ENCODE measurements at regions not wholly inside any gene's neighbourhood (a gene's known extent, or its start where the extent isn't known, plus 50 kb on each side); places are given as distances from the start of the nearest gene placed in this dataset.
A peak's percentile ranks its signal among the peaks of the same experiment; 100 is the strongest.

- no peak for DNase-seq (ENCODE audit: low read depth)
These were observed 322.0 kb downstream of the RND3 start for GRCh38 chr2:150165442-150165841.

DNA sequence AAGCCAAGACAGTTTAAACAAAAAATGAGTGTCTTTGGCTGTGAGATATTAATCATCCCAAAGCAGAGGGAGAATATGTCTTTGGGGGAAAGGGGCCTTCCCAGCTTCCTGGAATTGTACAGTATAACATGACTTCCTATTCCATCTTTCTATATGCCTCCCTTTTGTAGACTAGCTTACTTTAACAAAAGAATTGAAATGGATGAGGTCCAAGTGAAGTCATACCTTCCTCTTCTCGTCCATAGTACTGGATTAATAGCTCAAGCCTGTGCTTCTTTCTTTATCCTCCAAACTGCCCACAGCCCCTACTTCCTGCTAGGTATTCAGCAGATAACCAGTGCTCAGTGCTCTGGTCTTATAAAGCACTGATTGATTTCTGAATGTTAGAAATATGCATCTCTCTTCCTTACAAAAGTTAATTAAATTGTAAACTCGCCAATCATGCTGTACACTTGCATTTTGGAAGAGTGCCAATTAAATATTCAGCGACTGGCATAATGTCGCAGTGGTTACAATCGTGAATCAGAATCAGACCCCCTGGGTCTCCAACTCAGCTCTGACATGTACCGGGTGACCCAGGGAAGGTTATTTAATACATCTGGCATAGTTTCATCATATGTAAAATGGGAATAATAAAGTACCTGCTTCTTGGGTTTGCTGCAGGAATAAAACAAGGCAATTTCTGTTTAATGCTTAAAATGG is 325.1 kb downstream of the RND3 start:
- peak; percentile 39 for DNase-seq (ENCODE audit: low read depth)

GRCh38 chr2:150160058-150160457 is 327.4 kb downstream of the RND3 start:
- DNase-seq (ENCODE audit: low read depth), result no peak

DNA sequence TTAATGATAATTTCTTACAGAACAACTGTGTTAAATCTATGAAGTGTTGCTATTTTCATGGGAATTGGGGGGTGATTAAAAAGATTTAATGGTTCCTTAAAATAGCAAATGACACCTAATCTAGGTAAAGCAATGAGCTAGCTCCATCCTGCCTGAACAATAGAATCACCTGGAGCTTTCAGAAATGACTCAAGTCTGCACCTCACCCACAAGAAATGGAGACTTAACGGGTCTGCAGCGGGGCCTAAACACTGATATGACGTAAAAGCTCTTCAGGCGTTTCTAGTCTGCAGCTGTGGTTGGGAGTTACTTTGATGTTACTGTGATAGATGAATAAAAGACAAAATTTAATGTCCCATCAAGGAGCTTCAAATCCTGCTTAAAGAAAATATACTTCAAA is 328.2 kb downstream of the RND3 start:
- DNase-seq (ENCODE audit: low read depth), result no peak

DNA sequence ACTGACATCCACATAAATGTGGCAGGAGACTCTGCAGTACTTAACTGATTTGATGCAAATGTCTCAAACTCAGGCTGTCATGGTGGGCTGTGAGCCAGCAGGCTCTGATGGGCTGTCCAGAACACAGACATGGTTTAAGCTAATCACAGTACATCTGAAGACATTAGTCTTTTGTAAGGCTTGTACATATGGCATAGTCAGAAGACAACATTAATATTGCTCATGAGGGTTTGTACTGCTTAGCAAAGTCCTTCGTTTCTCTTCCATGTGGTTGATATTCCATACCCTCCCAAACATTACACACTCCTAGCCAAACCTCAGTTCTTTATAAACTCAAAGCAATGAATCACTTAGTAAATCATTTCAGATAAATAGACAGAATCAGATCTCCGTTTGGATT is 330.6 kb downstream of the RND3 start:
- DNase-seq (ENCODE audit: low read depth), result no peak

GRCh38 chr2:150156415-150156814 is 331.1 kb downstream of the RND3 start:
- peak; percentile 49 for DNase-seq (ENCODE audit: low read depth)

GRCh38 chr2:150154308-150154797 is 333.1 kb downstream of the RND3 start:
- DNase-seq (ENCODE audit: low read depth), result no peak

DNA sequence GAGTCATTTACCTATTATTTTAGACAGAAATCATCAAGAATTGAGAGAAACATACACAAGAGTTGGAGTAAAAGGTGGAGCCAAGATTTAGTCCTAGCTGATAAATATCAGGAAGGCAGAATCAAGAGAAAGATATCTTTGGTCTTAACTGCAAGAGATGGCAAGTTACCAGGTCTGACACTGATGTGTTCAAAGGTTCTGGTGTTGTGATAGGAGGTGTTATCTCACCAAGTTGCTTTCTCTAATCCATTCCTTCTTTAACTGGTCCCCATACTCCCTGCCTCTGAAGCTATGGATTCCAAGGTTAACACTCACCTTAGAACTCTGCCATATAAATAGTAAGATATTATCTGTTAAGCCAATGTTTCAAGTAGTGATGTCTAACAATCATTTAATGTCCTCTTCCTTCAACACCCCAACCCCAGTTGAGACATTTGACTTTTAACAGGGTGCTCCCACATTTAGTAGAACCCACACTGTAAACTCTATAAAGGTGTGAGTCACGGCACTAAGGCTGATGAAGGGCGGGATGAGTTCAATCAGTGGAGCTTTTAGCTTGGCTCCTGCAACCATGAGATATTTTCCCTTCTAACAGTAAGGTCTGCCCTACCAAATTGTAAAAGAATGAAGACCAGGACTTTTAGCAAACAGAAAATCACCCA is 333.7 kb downstream of the RND3 start:
- DNase-seq (ENCODE audit: low read depth), result no peak

DNA sequence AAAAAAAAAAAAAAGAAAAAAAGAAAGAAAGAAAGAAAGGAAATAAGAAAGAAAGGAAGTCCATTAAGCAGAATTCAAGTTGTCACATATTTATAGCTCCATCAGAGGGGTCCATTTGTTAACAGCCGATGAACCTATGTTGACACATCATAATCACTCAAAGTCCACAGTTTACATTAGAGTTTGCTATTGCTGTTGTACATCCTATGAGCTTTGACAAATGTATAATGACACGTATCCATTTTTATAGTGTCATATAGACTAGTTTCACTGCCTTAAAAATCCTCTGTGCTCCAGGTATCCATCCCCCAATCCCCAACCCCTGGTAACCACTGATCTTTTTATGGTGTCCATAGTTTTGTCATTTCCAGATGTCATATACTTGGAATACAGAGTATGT is 335.2 kb downstream of the RND3 start:
- DNase-seq (ENCODE audit: low read depth), result no peak

GRCh38 chr2:150150144-150150543 is 337.3 kb downstream of the RND3 start:
- DNase-seq (ENCODE audit: low read depth), result no peak

DNA sequence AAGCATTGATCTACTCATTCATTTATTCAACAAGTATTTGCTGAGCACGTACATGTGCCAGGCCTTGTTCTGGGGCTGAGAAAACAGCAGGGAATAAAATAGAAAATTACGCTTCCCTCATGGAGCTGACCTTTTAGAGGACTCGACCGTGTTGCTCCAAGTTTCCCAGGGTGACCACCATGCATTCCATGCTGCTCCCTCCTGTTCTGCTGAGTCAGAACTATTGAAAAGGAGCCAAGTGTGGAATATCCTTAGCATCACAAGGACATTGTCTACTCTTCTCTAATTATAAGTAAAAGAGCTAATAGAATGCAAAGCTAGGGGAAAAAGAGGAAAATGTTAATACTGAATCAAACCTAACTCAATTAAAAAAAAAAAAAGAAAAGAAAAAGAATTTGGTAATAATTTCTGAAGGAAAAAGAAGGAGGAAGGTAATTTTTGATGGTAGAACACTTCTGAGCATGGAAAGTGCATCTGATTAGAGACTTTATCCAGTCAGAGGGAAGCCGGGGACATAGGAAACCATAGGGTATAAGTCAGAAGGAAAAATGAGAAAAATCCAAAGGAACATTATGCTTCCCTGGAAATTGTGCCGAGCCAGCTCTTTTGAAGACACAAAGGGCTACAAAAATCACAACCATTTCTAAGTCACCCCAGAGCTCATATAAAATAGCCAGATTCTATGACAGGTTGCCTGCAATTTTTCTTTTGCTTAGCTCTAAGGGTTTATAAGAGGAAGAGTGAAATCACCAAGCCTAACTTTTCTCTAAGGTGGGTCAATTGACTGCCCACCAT is 339.4 kb downstream of the RND3 start:
- DNase-seq (ENCODE audit: low read depth), result no peak

- no peak for DNase-seq (ENCODE audit: low read depth)
These were observed 340.6 kb downstream of the RND3 start for GRCh38 chr2:150146879-150147278.

DNA sequence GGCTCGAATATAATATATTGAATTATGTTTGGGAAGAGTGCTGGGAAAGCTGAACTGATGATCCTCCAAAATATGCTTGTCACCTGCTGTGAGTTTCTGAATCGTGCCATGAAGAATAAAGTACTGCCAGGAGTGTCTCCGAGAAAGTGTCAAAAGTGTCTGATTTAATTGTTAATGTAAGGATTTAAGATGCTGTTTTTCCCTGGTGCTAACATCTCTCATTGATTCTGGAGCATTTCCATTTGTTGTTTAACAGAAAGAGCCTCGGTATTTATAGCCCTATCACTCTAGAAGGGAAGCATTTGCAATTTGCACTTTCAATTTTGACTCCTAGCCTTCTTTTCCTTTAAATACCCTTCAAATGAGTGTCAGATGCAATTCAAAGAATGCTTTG is 342.2 kb downstream of the RND3 start:
- DNase-seq (ENCODE audit: low read depth), result no peak

DNA sequence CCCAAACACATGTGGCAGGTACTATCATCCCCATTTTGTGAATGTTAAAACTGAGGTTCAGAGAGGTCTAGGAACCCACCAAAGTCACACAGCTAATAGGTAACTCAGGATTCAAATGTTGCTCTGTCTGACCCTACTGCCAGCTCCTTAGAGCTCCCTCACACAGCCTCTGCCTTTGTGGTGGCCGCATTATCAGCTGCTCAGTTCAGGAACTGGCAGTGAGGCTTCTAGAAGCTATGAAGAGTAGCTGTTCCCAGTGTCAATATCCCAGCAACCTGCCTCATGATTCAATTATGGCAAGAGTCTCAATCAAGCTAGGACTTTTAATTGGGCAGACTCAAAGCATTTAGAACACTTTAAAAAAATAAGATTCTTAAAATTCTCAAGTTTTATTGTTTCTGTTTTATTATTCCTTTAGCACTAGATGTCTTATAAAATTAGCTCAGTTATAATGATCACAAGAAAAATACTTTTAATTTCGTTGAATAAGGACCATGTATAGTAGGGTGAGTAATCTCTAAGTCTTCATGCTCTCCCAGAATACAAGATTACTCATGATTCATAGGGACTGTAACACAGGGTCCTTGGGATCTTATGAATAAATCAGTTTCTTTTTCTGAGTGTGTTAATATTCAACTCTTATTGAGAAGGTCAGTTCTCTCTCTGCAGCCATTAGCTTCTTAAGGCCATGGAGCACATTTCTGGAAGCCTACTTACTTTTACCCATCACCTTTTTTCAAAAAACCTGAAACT is 342.7 kb downstream of the RND3 start:
- DNase-seq (ENCODE audit: low read depth), result no peak

DNA sequence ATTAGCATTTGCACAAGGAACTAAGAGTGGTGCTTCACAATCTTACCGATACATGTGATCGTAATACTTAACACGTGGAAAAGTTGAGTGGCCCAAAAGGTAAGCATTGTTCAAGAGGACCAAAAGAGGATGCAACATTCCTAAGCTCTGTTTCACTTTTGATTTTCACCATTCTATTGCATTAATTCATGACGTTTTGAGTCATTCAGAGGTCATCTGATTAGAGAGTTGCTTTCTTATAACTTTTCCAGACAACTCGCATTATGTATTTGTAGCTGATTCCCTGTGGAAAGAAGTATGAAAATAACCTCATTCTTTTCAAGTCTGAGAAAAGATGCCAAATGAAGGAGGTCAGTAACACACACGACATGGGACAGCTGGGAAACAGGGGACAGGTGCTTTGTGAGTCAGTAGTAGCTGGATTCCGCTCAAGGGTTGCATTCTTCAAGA is 344.4 kb downstream of the RND3 start:
- peak; percentile 63 for DNase-seq (ENCODE audit: low read depth)

DNA sequence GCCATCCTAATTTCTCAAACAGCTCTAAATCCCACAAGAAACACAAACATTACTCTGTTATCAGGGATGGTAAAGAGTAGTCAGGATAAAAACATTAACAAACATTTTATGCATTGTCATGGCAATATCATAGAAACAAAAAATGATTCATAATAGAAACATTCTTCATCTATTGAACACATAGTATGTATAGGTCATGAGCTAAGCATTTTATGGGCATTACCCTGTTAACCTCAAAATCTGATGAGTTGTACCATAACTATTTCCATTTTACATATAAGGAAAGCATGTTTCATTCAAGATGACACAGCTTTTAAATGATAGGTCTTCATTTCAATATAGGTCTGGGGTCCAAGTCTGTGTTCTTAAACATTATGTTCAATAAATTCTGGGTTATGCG is 344.9 kb downstream of the RND3 start:
- DNase-seq (ENCODE audit: low read depth), result peak; percentile 65

DNA sequence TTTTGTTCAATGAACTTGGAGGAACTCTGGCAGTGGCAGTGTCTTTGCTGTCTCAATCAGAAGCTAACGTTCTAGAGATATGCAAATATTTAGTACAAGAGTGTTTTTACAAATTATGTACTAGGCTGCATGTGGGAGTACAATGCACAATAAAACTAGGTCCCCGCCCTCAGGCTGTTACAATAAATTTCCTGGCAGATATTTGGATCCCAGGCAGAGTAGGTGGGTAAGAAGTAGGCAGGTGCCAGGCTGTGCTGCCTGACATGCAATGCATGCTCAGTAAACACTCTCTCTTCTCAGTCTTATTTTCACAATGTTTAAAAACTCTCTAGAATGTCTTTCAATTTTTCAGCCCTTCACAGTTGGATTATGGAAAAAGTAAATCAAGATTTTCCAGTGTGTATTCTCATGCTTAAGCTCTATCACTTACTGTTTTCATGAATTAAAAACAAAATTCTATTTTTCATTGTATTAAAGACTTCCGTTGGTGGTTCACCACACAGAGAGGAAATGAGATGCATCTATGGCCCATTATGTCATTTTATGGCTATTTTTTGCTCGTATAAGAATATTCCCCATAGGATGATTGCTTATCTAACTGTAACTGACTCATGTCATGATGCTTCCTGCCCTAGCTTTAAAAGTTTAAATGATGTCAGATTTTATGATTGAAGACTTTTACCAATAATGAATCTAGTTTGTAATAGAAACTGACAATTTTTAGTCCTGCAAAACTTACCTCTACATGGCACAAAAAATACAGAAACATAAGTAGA is 346.1 kb downstream of the RND3 start:
- peak; percentile 66 for DNase-seq (ENCODE audit: low read depth)

GRCh38 chr2:150140777-150141176 is 346.7 kb downstream of the RND3 start:
- DNase-seq (ENCODE audit: low read depth), result no peak

GRCh38 chr2:150138587-150138986 is 348.9 kb downstream of the RND3 start:
- no peak for DNase-seq (ENCODE audit: low read depth)

GRCh38 chr2:150137338-150138069 is 350.0 kb downstream of the RND3 start:
- DNase-seq (ENCODE audit: low read depth), result no peak

Measured in Daoy (cell line).